OCI-LY1 (cell line): ENCODE measurements at regions not wholly inside any gene's neighbourhood (a gene's known extent, or its start where the extent isn't known, plus 50 kb on each side); places are given as distances from the start of the nearest gene placed in this dataset.

Source experiments
- CTCF ChIP-seq: fragments of 200-600 bp; sonication (generic), shearing (Covaris generic); IDR thresholded peaks from 2 replicates; pipeline ENCODE4 v1.5.1; 2017; ENCODE audit warnings: mild to moderate bottlenecking, antibody characterized with exemption, low read length, moderate library complexity, mixed read lengths
- EZH2 ChIP-seq: fragments of 200-600 bp; sonication (generic), shearing (Covaris generic); IDR thresholded peaks from 2 replicates; pipeline ENCODE4 v1.8.0; 2017; ENCODE audit warnings: borderline replicate concordance, mixed run types, mild to moderate bottlenecking, antibody characterized with exemption, low read length, moderate library complexity, mixed read lengths

GRCh38 chr6:164229716-164230115, 815.2 kb downstream of the QKI start:
- TF ChIP-seq CTCF (no peak), EZH2 (no peak)
